ENCODE measurements at regions not wholly inside any gene's neighbourhood (a gene's known extent, or its start where the extent isn't known, plus 50 kb on each side); places are given as distances from the start of the nearest gene placed in this dataset.

DNA sequence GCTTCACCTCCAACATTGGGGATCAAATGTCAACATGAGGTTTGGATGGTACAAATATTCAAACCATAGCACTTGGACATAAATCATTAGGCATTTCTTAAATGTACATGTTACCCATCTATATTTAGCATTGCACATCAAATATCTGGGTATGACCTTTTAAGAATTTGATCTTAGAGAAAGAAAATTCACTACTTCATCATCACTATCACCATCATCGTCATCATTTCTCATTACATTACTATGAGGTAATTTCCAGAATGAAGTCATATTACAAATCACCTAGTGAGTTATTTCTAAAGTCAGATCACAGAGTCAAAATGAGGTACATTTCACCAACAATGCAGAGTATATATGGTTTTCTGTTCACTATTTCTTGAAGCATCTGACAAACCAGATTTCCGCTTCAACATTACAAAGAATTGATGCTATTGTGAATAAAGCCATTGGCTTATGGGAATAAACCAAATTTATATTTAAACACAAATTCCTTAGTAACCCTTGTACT lies 356.4 kb upstream of the GYPC start (continued):
- TF ChIP-seq, protein P1, sequence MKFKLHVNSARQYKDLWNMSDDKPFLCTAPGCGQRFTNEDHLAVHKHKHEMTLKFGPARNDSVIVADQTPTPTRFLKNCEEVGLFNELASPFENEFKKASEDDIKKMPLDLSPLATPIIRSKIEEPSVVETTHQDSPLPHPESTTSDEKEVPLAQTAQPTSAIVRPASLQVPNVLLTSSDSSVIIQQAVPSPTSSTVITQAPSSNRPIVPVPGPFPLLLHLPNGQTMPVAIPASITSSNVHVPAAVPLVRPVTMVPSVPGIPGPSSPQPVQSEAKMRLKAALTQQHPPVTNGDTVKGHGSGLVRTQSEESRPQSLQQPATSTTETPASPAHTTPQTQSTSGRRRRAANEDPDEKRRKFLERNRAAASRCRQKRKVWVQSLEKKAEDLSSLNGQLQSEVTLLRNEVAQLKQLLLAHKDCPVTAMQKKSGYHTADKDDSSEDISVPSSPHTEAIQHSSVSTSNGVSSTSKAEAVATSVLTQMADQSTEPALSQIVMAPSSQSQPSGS (IDR thresholded peaks at IDR 0.05; ENCODE audit: low read length) = no peak
- no peak for TF ChIP-seq TCF3 (IDR thresholded peaks at IDR 0.05; ENCODE audit: borderline replicate concordance, insufficient read depth, low read depth, low read length)
- TF ChIP-seq EZH2 (IDR thresholded peaks at IDR 0.05; ENCODE audit: borderline replicate concordance, control insufficient read depth, low read depth, low read length) = no peak
- TF ChIP-seq, protein P2, sequence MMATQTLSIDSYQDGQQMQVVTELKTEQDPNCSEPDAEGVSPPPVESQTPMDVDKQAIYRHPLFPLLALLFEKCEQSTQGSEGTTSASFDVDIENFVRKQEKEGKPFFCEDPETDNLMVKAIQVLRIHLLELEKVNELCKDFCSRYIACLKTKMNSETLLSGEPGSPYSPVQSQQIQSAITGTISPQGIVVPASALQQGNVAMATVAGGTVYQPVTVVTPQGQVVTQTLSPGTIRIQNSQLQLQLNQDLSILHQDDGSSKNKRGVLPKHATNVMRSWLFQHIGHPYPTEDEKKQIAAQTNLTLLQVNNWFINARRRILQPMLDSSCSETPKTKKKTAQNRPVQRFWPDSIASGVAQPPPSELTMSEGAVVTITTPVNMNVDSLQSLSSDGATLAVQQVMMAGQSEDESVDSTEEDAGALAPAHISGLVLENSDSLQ (IDR thresholded peaks at IDR 0.05) = no peak
- TF ChIP-seq ATF7 (IDR thresholded peaks at IDR 0.05; ENCODE audit: low read depth) = no peak

DNA sequence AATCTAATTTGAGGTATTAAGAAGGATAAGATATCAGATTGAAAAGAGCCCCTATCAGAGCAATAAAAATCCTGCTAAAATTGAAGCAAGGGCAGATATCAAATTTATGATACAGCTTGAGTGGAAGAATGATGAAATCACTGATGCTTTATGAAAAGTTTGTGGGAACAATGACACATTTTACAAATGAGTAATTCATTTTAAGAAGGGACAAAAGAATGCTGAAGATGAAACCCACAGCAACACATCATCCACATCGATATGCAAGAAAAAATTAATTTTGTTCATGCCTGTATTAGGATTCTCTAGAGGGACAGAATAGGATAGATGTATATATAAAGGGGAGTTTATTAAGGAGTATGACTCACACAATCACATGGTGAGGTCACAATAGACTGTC lies 355.6 kb upstream of the GYPC start:
- in situ Hi-C loops (cut with MboI) = no loop called here
- FAIRE-seq = no peak
- no peak for ATAC-seq

More for the DNA sequence above, 355.6 kb upstream of the GYPC start:
- Histone ChIP-seq H3K4me1 (ENCODE audit: control insufficient read depth, insufficient read depth, low read length) (no peaks in the 10 kb centered on the region), H3K36me3 (ENCODE audit: control insufficient read depth in 2 of 2, insufficient read depth in 2 of 2, low read length in 1 of 2) (no peaks in the 10 kb centered on the region), H3K27me3 (replicated peaks in 1 of 2; ENCODE audit: control insufficient read depth in 2 of 2, insufficient read depth in 2 of 2, low read length in 1 of 2) (no peaks in the 10 kb centered on the region), H2AFZ (ENCODE audit: control insufficient read depth, low read depth, low read length) (no peak overlapping the region), H3K27ac (ENCODE audit: control insufficient read depth, insufficient read depth) (no peak overlapping the region), H3K4me2 (ENCODE audit: control insufficient read depth, insufficient read depth) (no peak overlapping the region), H3K79me2 (ENCODE audit: control insufficient read depth, insufficient read depth, low read length) (no peaks in the 10 kb centered on the region), H3K9ac (ENCODE audit: control insufficient read depth, insufficient read depth, low read length) (no peak overlapping the region), H3K9me3 (replicated peaks; ENCODE audit: control insufficient read depth, insufficient read depth, low read length) (no peaks in the 10 kb centered on the region), H4K20me1 (ENCODE audit: control insufficient read depth, insufficient read depth) (no peaks in the 10 kb centered on the region), H3K4me3 (no peak overlapping the region)
- intact Hi-C loops (cut with micrococcal nuclease; ENCODE audit: unreplicated experiment) = no loop called here
- no peak for DNase-seq (ENCODE audit: low read depth, low spot score)
- 39% methylated on average over 1 of the region's 1 CpG for WGBS (ENCODE audit: insufficient coverage, insufficient replicate concordance, low lambda C conversion rate, missing lambda C conversion rate)
- RAD21 ChIA-PET (ENCODE audit: unreplicated experiment) = no interaction called here
- TF ChIP-seq, protein P3, sequence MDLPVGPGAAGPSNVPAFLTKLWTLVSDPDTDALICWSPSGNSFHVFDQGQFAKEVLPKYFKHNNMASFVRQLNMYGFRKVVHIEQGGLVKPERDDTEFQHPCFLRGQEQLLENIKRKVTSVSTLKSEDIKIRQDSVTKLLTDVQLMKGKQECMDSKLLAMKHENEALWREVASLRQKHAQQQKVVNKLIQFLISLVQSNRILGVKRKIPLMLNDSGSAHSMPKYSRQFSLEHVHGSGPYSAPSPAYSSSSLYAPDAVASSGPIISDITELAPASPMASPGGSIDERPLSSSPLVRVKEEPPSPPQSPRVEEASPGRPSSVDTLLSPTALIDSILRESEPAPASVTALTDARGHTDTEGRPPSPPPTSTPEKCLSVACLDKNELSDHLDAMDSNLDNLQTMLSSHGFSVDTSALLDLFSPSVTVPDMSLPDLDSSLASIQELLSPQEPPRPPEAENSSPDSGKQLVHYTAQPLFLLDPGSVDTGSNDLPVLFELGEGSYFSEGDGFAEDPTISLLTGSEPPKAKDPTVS (IDR thresholded peaks at IDR 0.05; ENCODE audit: low read depth, low read length) = no peak
- BruUV-seq (replicated peaks) = no TSS peak
- POLR2A ChIA-PET = no interaction called here
- SMC1A ChIA-PET (ENCODE audit: uncharacterized antibody, unreplicated experiment) = no interaction called here
- CTCF ChIA-PET = no interaction called here

Measured in GM12878 (cell line).